ENCODE measurements at regions not wholly inside any gene's neighbourhood (a gene's known extent, or its start where the extent isn't known, plus 50 kb on each side); places are given as distances from the start of the nearest gene placed in this dataset.

DNA sequence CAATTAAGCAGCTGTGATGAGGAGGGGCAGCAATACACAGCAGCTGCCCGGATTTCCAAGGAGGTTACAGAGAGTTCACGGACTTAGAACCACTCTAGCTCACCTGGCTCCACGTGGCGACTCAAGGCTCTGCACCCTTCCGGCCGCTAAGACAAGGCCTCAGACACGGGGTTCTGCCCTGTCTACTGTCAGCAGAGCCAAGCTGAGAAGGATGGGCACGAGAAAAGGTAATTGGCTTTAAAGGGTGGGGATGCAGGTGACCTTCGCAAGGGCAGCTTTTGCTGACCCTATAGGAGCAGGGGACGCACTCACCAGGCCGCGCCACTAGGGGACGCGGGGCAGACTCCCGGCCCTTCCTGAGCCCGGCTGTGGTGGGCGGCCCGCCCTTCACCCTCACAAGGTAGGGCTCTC, 152.4 kb downstream of the KIF20B start:
- Histone ChIP-seq H3K4me1 (ENCODE audit: control insufficient read depth, insufficient read depth, low read length) (peaks cover 4% of the 10 kb centered on the region), H3K9me3 (replicated peaks; ENCODE audit: control insufficient read depth, low read depth, low read length) (no peaks in the 10 kb centered on the region), H3K36me3 (ENCODE audit: control insufficient read depth, insufficient read depth, low read length) (no peaks in the 10 kb centered on the region), H3K27me3 (ENCODE audit: control insufficient read depth, insufficient read depth, low read length) (no peaks in the 10 kb centered on the region), H3K4me3 (ENCODE audit: low read length) (no peak overlapping the region), H3K27ac (ENCODE audit: low read length) (no peak overlapping the region)
- DNase-seq, result peak; percentile 52
- 23% methylated on average over 7 of the region's 18 CpGs for WGBS (ENCODE audit: insufficient coverage)

DNA sequence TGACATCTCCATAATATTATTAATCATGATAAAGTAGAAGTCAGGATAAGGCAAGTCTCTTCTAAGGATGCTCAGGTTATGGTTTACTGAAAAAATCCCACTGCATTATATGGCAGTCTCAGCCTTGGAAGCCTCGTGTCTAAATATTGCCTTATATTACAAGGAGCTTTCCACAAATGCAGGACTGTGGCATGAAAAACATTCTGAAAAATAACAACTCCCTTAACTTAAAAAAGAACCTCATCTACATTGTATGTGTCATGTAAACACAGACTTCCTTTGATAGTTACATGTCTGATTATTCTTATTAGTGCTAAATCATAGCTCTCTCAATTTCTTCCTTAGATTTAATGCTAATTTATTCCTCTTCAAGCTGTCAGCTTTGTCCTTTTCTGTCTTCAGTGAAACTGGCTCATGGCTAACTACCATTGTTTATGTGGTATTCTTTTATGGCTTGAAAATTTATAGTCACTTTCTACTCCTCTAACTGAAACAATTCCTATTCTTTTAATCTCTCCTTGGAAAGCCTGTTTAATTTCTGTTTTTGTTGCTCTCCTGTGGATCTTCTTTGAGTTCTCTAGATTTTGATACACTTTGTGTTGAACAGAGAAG, 156.1 kb downstream of the KIF20B start:
- no peak overlapping the region for H3K4me3 ChIP-seq (ENCODE audit: low read length)
- no peak overlapping the region for H3K27ac ChIP-seq (ENCODE audit: low read length)
- H3K4me1 ChIP-seq (ENCODE audit: control insufficient read depth, insufficient read depth, low read length), result peaks cover 4% of the 10 kb centered on the region
- no peaks in the 10 kb centered on the region for H3K9me3 ChIP-seq (replicated peaks; ENCODE audit: control insufficient read depth, low read depth, low read length)
- no peak for DNase-seq
- no CpG with 5 or more reads among the region's 1 CpG for WGBS (ENCODE audit: insufficient coverage)
- H3K27me3 ChIP-seq (ENCODE audit: control insufficient read depth, insufficient read depth, low read length), result no peaks in the 10 kb centered on the region
- no peaks in the 10 kb centered on the region for H3K36me3 ChIP-seq (ENCODE audit: control insufficient read depth, insufficient read depth, low read length)

GRCh38 chr10:89861199-89861573, 159.8 kb downstream of the KIF20B start:
- Histone ChIP-seq H3K36me3 (ENCODE audit: control insufficient read depth, insufficient read depth, low read length) (no peaks in the 10 kb centered on the region), H3K4me3 (ENCODE audit: low read length) (no peak overlapping the region), H3K27ac (ENCODE audit: low read length) (peak overlapping the region; percentile 62), H3K4me1 (ENCODE audit: control insufficient read depth, insufficient read depth, low read length) (no peaks in the 10 kb centered on the region), H3K27me3 (ENCODE audit: control insufficient read depth, insufficient read depth, low read length) (no peaks in the 10 kb centered on the region), H3K9me3 (replicated peaks; ENCODE audit: control insufficient read depth, low read depth, low read length) (no peaks in the 10 kb centered on the region)
- DNase-seq, result no peak

- H3K4me1 ChIP-seq (ENCODE audit: control insufficient read depth, insufficient read depth, low read length), result no peaks in the 10 kb centered on the region
- no peak for DNase-seq
- H3K36me3 ChIP-seq (ENCODE audit: control insufficient read depth, insufficient read depth, low read length), result no peaks in the 10 kb centered on the region
- no peak overlapping the region for H3K4me3 ChIP-seq (ENCODE audit: low read length)
- H3K27me3 ChIP-seq (ENCODE audit: control insufficient read depth, insufficient read depth, low read length), result no peaks in the 10 kb centered on the region
- H3K9me3 ChIP-seq (replicated peaks; ENCODE audit: control insufficient read depth, low read depth, low read length), result no peaks in the 10 kb centered on the region
- H3K27ac ChIP-seq (ENCODE audit: low read length), result no peak overlapping the region
- 44% methylated on average over 1 of the region's 3 CpGs for WGBS (ENCODE audit: insufficient coverage)
Observed at GRCh38 chr10:89861584-89862301, 160.4 kb downstream of the KIF20B start.

DNA sequence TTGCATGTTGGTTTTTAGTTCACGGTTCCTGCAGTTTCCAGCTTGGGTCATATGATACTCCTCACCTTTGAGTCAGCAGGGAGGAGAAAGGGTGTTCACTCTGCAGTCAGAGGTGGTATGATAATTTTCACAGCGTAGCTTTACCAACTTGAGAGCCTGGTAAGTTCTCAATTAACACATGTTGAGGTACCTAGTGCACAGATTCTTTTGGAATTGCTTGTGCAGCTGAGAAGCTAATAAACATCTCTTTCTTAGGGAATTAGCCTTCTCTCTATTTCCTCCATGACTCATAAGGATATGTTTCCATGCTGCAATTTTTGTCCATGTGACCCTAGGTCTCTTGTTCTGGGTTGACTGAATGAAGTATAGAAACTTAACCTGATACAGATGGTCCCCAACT, 166.6 kb downstream of the KIF20B start:
- H3K4me1 ChIP-seq (ENCODE audit: control insufficient read depth, insufficient read depth, low read length), result peaks cover 2% of the 10 kb centered on the region
- no peaks in the 10 kb centered on the region for H3K9me3 ChIP-seq (replicated peaks; ENCODE audit: control insufficient read depth, low read depth, low read length)
- no peaks in the 10 kb centered on the region for H3K27me3 ChIP-seq (ENCODE audit: control insufficient read depth, insufficient read depth, low read length)
- H3K27ac ChIP-seq (ENCODE audit: low read length), result no peak overlapping the region
- H3K36me3 ChIP-seq (ENCODE audit: control insufficient read depth, insufficient read depth, low read length), result no peaks in the 10 kb centered on the region
- DNase-seq, result peak; percentile 59
- WGBS (ENCODE audit: insufficient coverage), result 71% methylated on average over 1 of the region's 2 CpGs
- no peak overlapping the region for H3K4me3 ChIP-seq (ENCODE audit: low read length)

- Histone ChIP-seq H3K9me3 (replicated peaks; ENCODE audit: control insufficient read depth, low read depth, low read length) (no peaks in the 10 kb centered on the region), H3K36me3 (ENCODE audit: control insufficient read depth, insufficient read depth, low read length) (no peaks in the 10 kb centered on the region), H3K4me1 (ENCODE audit: control insufficient read depth, insufficient read depth, low read length) (peaks cover 2% of the 10 kb centered on the region), H3K4me3 (ENCODE audit: low read length) (no peak overlapping the region), H3K27me3 (ENCODE audit: control insufficient read depth, insufficient read depth, low read length) (no peaks in the 10 kb centered on the region), H3K27ac (ENCODE audit: low read length) (no peak overlapping the region)
- DNase-seq, result peak; percentile 91
- no CpG with 5 or more reads among the region's 2 CpGs for WGBS (ENCODE audit: insufficient coverage)
Observed at GRCh38 chr10:89869180-89869579, 167.8 kb downstream of the KIF20B start.

GRCh38 chr10:89869592-89870156, 168.3 kb downstream of the KIF20B start:
- DNase-seq, result no peak
- Histone ChIP-seq H3K9me3 (replicated peaks; ENCODE audit: control insufficient read depth, low read depth, low read length) (no peaks in the 10 kb centered on the region), H3K27me3 (ENCODE audit: control insufficient read depth, insufficient read depth, low read length) (no peaks in the 10 kb centered on the region), H3K27ac (ENCODE audit: low read length) (no peak overlapping the region), H3K36me3 (ENCODE audit: control insufficient read depth, insufficient read depth, low read length) (no peaks in the 10 kb centered on the region), H3K4me1 (ENCODE audit: control insufficient read depth, insufficient read depth, low read length) (peaks cover 2% of the 10 kb centered on the region), H3K4me3 (ENCODE audit: low read length) (no peak overlapping the region)
- no CpG with 5 or more reads among the region's 2 CpGs for WGBS (ENCODE audit: insufficient coverage)

DNA sequence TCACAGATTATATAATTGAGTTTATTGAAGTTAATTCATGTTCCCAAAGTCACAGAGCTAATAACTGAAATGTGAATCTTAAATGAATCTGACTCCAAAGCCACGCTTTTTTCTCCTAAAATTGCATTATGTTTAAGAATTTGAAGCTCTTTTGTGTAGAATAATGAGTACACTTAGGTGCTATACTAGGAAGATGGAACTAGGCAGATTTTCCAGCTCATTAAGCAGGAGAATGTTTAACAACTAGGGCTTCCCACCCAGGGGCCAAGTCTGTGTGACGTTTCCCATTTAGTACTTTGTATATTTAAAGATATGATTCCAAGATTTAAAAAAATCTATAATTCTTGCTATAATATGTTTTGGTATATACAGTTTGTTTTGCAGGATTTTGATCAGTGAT, 169.5 kb downstream of the KIF20B start:
- no CpG with 5 or more reads among the region's 2 CpGs for WGBS (ENCODE audit: insufficient coverage)
- Histone ChIP-seq H3K27ac (ENCODE audit: low read length) (no peak overlapping the region), H3K36me3 (ENCODE audit: control insufficient read depth, insufficient read depth, low read length) (no peaks in the 10 kb centered on the region)

GRCh38 chr10:89873055-89873454, 171.7 kb downstream of the KIF20B start:
- no CpG with 5 or more reads among the region's 3 CpGs for WGBS (ENCODE audit: insufficient coverage)
- Histone ChIP-seq H3K36me3 (ENCODE audit: control insufficient read depth, insufficient read depth, low read length) (no peaks in the 10 kb centered on the region), H3K27ac (ENCODE audit: low read length) (no peak overlapping the region), H3K27me3 (ENCODE audit: control insufficient read depth, insufficient read depth, low read length) (no peaks in the 10 kb centered on the region), H3K4me1 (ENCODE audit: control insufficient read depth, insufficient read depth, low read length) (peaks cover 2% of the 10 kb centered on the region), H3K9me3 (replicated peaks; ENCODE audit: control insufficient read depth, low read depth, low read length) (no peaks in the 10 kb centered on the region), H3K4me3 (ENCODE audit: low read length) (no peak overlapping the region)
- no peak for DNase-seq

More for the DNA sequence above, 169.5 kb downstream of the KIF20B start:
- Histone ChIP-seq H3K9me3 (replicated peaks; ENCODE audit: control insufficient read depth, low read depth, low read length) (no peaks in the 10 kb centered on the region), H3K4me1 (ENCODE audit: control insufficient read depth, insufficient read depth, low read length) (peaks cover 2% of the 10 kb centered on the region), H3K4me3 (ENCODE audit: low read length) (no peak overlapping the region), H3K27me3 (ENCODE audit: control insufficient read depth, insufficient read depth, low read length) (no peaks in the 10 kb centered on the region)
- DNase-seq, result no peak

- Histone ChIP-seq H3K9me3 (replicated peaks; ENCODE audit: control insufficient read depth, low read depth, low read length) (no peaks in the 10 kb centered on the region), H3K27ac (ENCODE audit: low read length) (no peak overlapping the region), H3K36me3 (ENCODE audit: control insufficient read depth, insufficient read depth, low read length) (no peaks in the 10 kb centered on the region), H3K27me3 (ENCODE audit: control insufficient read depth, insufficient read depth, low read length) (no peaks in the 10 kb centered on the region), H3K4me3 (ENCODE audit: low read length) (no peak overlapping the region), H3K4me1 (ENCODE audit: control insufficient read depth, insufficient read depth, low read length) (no peaks in the 10 kb centered on the region)
- WGBS (ENCODE audit: insufficient coverage), result 100% methylated on average over 1 of the region's 3 CpGs
- DNase-seq, result no peak
Observed at GRCh38 chr10:89875557-89875956, 174.2 kb downstream of the KIF20B start.

All from muscle of leg (tissue), 3 donors.